ENCODE measurements at regions not wholly inside any gene's neighbourhood (a gene's known extent, or its start where the extent isn't known, plus 50 kb on each side); places are given as distances from the start of the nearest gene placed in this dataset.

DNA sequence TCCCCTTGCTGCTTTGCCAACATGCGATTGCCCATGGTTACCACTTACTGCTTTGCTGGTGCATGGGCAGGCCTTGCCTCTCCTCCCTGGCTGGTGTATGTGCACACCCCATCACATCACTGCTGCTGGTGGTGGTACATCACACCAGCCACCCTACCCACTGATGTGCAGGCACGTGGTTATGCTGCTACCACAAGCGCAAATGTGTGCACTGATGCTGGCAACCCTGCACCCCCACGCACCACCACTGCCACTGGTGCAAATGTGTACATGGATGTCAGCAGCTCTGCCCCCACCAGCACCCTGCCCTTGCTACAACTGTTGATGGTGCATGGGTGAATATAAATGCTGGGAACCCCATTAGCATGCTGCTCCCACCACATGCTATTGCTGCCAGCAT lies 261.7 kb downstream of the AEBP2 start:
- no peak overlapping the region for H3K27ac ChIP-seq
- H3K4me1 ChIP-seq (ENCODE audit: low read depth) = no peaks in the 10 kb centered on the region
- no peaks in the 10 kb centered on the region for H3K36me3 ChIP-seq
- no peaks in the 10 kb centered on the region for H3K27me3 ChIP-seq
- TF ChIP-seq, protein P1, sequence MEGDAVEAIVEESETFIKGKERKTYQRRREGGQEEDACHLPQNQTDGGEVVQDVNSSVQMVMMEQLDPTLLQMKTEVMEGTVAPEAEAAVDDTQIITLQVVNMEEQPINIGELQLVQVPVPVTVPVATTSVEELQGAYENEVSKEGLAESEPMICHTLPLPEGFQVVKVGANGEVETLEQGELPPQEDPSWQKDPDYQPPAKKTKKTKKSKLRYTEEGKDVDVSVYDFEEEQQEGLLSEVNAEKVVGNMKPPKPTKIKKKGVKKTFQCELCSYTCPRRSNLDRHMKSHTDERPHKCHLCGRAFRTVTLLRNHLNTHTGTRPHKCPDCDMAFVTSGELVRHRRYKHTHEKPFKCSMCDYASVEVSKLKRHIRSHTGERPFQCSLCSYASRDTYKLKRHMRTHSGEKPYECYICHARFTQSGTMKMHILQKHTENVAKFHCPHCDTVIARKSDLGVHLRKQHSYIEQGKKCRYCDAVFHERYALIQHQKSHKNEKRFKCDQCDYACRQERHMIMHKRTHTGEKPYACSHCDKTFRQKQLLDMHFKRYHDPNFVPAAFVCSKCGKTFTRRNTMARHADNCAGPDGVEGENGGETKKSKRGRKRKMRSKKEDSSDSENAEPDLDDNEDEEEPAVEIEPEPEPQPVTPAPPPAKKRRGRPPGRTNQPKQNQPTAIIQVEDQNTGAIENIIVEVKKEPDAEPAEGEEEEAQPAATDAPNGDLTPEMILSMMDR (IDR thresholded peaks at IDR 0.05; ENCODE audit: low read depth, low read length) = no peak
- no peak for DNase-seq (ENCODE audit: low read depth in 1 of 2, low spot score in 1 of 2)
- no peaks in the 10 kb centered on the region for H3K9me3 ChIP-seq (ENCODE audit: low read depth)
- no peak overlapping the region for H3K4me3 ChIP-seq

DNA sequence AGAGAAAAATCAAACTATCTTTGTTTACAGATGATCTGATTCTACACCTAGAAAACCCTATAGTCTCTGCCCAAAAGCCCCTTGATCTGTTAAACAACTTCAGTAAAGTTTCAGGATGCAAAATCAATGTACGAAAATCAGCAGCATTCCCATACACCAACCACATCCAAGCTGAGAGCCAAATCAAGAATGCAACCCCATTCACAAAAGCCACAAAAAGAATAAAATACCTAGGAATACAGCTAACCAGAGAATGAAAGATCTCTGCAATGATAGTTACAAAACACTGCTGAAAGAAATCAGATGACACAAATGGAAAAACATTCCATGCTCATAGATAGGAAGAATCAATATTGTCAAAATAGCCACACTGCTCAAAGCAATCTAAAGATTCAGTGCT lies 265.7 kb downstream of the AEBP2 start:
- DNase-seq (ENCODE audit: low read depth in 1 of 2, low spot score in 1 of 2) = no peak
- no peaks in the 10 kb centered on the region for H3K36me3 ChIP-seq
- H3K27me3 ChIP-seq = no peaks in the 10 kb centered on the region
- no peak overlapping the region for H3K27ac ChIP-seq
- H3K4me1 ChIP-seq (ENCODE audit: low read depth) = no peaks in the 10 kb centered on the region
- no peak overlapping the region for H3K4me3 ChIP-seq
- TF ChIP-seq, protein P1 (IDR thresholded peaks at IDR 0.05; ENCODE audit: low read depth, low read length) = no peak
- no peaks in the 10 kb centered on the region for H3K9me3 ChIP-seq (ENCODE audit: low read depth)

DNA sequence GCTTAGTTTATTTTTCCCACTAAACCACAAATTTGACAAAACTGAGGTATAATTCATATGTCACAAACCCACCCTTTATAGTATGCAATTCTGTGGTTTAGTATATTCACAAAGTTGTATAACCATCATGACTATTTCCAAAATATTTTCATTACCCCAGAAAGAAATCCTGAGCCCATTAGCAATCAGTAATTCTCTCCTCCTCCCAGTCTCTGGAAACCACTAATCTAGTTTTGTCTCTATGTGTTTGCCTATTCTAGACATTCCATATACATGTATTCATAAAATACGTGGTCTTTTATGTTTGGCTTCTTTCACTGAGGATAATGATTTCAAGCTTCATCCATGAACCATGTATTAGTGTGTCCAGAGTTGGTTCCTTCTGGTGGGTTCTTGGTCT lies 267.6 kb downstream of the AEBP2 start:
- TF ChIP-seq, protein P1 (IDR thresholded peaks at IDR 0.05; ENCODE audit: low read depth, low read length) = no peak
- H3K9me3 ChIP-seq (ENCODE audit: low read depth) = no peaks in the 10 kb centered on the region
- H3K27me3 ChIP-seq = no peaks in the 10 kb centered on the region
- DNase-seq (ENCODE audit: low read depth in 1 of 2, low spot score in 1 of 2) = no peak
- no peaks in the 10 kb centered on the region for H3K4me1 ChIP-seq (ENCODE audit: low read depth)
- H3K4me3 ChIP-seq = no peak overlapping the region
- no peak overlapping the region for H3K27ac ChIP-seq
- H3K36me3 ChIP-seq = no peaks in the 10 kb centered on the region

DNA sequence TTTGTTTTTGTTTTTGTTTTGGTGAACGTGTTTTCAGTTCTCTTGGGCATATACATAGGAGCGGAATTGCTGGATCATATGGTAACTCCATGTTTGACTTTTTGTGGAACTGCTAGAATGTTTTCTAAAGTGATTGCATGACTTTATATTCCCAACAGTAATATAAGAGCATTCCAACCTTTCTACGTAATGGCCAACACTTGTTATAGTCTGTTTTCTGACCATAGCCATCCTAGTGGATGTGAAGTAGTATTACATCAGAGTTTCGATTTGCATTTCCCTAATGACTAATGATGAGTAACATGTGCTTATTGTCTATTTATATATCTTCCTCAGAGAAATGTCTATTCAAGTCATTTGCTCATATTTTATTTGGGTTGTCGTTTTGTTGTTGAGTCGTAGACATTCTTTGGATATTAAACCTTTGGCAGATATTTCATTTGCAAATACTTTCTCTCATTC lies 268.7 kb downstream of the AEBP2 start:
- Histone ChIP-seq H3K36me3 (no peaks in the 10 kb centered on the region), H3K27ac (no peak overlapping the region), H3K4me1 (ENCODE audit: low read depth) (no peaks in the 10 kb centered on the region), H3K4me3 (no peak overlapping the region), H3K9me3 (ENCODE audit: low read depth) (no peaks in the 10 kb centered on the region), H3K27me3 (no peaks in the 10 kb centered on the region)
- no peak for DNase-seq (ENCODE audit: low read depth in 1 of 2, low spot score in 1 of 2)
- TF ChIP-seq, protein P1 (IDR thresholded peaks at IDR 0.05; ENCODE audit: low read depth, low read length) = no peak

DNA sequence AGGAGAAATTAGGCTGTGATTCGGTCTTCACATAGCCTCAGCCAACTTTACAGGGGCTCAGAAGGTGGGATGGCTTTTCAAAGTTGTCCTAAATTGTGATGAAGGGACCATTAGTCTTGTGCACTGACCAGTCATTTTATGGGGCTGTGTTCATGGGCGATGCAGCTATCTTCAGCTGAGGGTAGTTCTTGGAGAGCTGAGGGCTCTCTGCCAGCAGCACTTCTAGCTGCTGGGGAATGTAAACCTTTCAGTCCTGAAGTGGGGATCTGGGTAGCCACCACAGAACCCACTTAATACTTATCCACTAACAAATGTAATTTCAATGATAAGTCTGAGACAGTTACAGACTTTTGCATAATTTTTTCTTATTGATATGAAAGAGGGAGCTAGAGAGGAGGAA lies 270.6 kb downstream of the AEBP2 start:
- Histone ChIP-seq H3K36me3 (no peaks in the 10 kb centered on the region), H3K27me3 (no peaks in the 10 kb centered on the region), H3K27ac (no peak overlapping the region), H3K4me1 (ENCODE audit: low read depth) (no peaks in the 10 kb centered on the region), H3K9me3 (ENCODE audit: low read depth) (no peaks in the 10 kb centered on the region), H3K4me3 (no peak overlapping the region)
- TF ChIP-seq, protein P1 (IDR thresholded peaks at IDR 0.05; ENCODE audit: low read depth, low read length) = no peak
- DNase-seq (ENCODE audit: low read depth in 1 of 2, low spot score in 1 of 2) = no peak

Data from cardiac muscle cell (in vitro differentiated cells and primary cell).